GM19324 (cell line): ENCODE measurements at regions not wholly inside any gene's neighbourhood (a gene's known extent, or its start where the extent isn't known, plus 50 kb on each side); places are given as distances from the start of the nearest gene placed in this dataset.

Experiments used
- ATAC-seq: cut with Tn5 transposase; IDR thresholded peaks from one replicate; pipeline ENCODE4 v1.9.1; 2021; ENCODE audit warnings: mild to moderate bottlenecking, moderate library complexity; ENCODE audit not compliant: unreplicated experiment, low FRiP score

DNA sequence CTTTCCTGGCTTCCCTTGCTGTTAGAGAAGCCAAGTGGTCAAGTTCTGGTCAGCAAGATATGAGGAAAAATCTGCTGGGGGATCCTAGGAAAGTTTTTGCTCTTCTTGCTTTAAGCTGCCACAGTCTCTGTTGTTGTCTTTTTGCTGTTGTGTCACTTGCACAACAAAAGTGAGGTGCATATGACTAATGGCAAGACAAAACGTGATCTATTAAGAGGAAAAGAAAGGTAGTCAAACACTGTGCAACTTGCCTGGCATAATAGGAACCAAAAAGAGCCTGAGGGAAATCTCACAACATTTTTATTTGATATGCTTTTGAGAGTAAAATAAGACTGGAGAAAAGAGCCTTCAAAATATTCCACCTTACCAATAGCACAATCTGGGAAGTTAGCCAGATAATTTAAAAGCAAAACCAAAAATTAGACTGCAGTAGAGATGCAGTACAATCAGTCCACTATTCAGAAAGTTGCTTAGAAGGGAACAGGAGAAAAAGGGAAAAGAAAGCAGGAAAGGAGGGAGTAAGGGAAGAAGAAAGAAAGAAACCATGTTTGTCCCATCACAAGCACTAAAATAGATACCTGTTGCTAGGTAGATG, 110.0 kb upstream of the SLC4A7 start:
- ATAC-seq, result no peak

DNA sequence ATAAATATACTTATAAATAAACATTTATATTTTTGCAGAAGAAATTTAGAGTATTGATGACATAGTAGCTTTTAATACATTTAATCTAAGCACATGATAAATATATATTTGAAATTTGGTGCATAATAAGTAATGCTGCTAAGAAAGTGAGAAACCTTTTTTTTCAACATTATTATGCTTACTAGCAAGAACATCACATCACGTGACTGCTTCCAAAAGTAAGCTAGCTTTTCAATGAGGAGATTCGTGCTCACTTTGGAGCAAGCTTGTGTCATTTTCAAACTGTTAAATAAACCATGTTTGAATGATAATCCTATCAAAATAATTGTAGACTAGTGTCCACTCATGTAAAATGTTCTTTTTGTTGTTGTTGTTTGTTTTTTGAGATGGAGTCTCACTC, 109.0 kb upstream of the SLC4A7 start:
- no peak for ATAC-seq

DNA sequence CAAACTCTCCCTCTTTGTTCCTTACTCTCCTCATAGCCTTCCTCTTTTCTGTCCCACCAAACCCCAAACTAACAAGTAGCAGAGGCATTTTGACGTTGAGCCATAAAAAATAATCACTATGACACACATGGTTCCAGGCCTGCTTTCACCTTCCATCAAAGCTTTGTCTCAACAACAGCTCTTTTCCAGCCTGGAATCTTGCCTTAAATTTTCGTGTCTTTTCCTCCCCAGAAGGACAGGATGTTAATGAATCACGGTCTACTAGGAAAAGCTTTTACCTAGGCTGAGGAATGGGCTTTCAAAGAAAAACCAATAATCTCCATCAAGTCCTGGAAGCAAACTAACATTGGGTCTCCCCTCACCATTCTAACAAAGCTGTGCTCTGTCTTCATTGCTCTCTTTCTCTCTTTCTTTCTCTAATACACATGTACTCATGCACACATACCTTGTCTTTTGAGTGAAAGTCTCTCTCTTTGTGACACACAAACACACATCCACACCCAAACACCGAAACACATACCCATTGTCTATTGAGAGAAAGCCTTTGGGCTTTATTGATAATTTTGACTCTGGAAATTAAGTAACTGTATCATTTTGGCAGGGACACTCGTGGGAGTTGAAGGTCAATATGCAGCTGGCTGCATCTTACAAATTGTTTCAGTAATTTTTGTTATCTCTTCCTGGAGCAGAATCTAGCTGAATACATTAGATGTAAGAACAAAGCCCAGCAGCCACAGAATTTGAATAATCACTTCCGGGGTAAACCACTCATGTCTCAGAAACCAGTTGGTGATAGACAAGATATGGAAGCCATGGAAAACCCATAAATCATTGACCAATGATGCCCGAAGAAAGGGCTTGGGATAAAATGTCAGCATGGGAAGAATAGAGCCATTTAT, 107.4 kb upstream of the SLC4A7 start:
- peak; percentile 55 for ATAC-seq

DNA sequence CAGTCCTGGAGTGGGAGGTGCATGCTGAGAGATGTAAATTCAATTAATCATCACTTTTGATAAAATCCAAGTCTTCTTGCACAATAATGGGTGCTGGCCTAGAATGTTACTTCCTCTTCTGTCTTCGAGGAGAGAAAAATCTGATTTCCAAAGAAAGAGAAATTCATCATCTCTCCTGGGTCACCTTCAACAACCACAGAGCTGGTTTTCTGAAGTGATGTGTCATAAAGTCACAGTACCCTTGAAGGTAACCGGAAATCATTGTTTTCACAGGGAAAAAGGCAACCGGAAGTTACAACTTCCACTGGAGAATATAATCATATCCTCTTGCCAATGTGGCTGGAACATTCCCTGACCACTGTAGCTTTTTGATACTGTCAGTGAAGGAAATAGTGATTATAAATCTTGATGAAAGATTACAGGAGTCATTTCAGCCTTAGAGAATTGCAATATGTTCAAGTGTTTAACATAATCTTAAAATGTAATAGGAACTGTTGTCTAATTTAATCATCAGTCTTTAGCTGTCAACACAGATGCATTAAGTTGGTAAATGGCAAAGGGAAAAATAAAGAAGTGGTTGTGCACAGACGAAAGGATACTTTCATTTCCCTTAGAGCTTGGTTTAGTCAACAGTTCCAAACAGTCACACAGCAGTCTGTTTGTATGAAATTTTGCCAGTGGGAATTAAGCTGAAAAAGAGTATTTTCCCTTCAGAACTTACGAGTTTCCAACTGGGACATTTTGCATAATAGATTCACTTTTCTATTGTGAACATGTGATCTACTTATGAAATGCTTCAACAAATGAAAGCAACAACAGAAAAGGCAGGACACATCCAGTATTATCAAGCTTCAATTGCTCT, 106.5 kb upstream of the SLC4A7 start:
- ATAC-seq, result no peak

DNA sequence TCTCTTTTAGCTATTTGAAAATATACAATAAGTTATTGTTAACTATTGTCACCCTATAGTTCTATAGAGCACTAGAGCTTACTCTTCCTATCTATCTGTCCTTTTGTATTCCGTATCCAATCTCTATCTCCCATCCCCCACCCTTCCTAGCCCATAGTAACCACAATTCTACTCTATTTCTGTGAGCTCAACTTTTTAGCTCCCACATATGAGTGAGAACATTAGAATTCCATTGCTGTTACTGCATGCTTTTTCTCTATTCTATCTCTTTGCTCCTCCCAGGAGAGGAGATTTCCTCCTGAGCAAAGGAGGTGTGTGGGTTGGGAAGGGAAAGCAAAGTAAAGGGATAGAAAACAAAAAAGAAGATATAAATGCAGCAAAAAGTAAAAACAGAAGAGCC, 105.6 kb upstream of the SLC4A7 start:
- no peak for ATAC-seq

- no peak for ATAC-seq
Observed at GRCh38 chr3:27585429-27585828, 101.2 kb upstream of the SLC4A7 start.

GRCh38 chr3:27584874-27585273, 100.7 kb upstream of the SLC4A7 start:
- no peak for ATAC-seq

DNA sequence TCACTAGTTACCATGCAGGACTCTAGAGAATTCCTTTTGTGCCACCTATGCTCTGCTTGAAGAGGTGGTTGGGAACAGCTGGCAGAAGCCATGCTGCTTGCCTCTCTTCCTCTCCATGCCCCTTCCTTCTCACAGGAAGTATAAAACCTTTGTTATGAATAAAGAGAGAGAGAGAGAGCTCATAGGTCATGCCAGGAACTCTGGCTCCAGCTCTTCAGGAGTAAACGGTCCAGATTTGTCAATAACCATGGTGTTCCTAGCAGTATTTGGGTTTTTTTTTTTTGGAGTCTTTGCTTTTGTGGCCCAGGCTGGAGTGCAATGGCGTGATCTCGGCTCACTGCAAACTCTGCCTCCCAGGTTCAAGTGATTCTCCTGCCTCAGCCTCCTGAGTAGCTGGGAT, 97.7 kb upstream of the SLC4A7 start:
- ATAC-seq, result no peak

GRCh38 chr3:27578032-27578431, 93.8 kb upstream of the SLC4A7 start:
- no peak for ATAC-seq

DNA sequence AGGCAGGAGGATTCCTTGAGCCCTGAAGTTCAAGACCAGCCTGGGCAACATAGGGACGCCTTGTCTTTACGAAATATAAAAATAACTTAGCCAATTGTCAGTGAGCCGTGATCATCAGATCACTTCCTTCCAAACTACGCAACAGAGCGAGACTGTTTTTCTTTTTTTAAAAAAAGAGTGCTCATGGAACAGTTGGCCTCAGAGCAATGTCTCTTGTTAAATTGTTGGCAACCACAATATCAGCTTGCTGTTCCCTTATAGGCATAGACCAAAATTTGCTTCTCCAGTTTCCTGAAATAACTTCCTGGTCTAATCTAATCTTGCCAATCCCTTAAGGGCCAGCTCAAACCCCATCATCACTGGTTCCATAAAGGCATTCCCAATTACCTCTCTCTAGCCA, 93.3 kb upstream of the SLC4A7 start:
- no peak for ATAC-seq

DNA sequence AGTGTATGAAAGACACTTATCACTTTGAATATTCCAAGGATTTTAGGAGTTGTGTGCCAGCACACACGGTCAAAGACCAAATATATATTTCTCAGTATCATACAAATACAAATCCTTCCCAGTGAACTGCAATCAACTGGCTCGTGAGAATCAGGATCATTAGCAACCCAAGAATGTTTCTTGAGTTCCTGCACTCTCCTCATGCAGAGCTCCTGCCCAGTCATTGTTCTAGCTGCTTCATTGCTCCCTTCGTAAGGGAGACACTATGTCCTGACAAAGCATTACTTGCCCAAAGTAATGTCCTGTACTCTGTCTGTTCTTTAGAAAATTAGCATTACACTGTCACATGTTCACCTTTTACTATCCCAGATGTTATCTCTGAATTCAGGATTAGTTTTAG, 92.0 kb upstream of the SLC4A7 start:
- ATAC-seq, result no peak

DNA sequence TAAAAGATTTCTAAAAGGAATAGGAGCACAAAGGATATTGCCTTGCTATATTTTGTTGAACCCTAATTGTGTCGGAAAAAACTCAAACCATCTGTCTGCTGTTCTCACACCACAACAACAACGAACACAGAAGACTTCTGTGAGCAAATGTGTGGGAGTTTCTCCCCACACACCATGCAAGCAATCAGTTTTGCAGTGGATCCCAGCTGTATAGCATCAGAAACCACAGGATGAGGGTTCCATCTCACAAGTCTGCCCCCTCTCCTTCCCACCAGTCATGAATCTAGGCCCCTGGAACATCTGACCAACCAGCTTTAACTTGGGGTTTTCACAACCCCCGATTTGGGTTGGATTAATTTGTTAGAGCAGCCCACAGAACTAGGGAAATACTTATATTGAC, 91.3 kb upstream of the SLC4A7 start:
- no peak for ATAC-seq

GRCh38 chr3:27574438-27574795, 90.2 kb upstream of the SLC4A7 start:
- no peak for ATAC-seq

DNA sequence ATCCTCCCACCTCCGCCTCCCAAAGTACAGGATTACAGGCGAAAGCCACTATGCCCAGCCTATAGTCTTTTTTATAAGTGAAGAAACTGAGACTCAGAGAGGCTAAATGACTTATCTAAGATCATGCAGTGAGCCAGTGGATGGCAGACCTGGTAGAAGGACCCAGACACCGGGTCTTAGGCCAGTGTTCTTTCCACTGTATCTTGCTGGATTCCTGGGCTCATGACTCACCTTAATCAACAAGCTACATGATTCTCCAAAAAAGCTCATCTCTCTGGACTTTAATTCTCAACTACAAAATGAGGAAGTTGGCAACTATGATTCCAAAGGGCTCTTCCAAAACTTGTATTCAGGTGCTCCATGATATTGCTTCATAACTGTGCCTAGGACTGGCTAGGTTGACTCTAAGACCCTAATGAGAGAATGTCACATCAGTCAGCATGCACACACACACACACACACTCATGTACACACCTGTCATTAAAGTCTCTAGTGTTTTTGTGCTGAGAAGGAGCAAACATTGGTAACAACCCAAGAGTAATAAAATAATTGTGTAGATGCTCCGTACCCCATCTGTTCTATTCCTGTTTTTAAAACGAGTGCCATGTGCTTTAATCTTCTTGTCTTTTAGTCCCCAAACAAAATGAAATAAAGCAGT, 89.7 kb upstream of the SLC4A7 start:
- no peak for ATAC-seq

- no peak for ATAC-seq
Observed at GRCh38 chr3:27573138-27573537, 89.0 kb upstream of the SLC4A7 start.

GRCh38 chr3:27571345-27571744, 87.2 kb upstream of the SLC4A7 start:
- ATAC-seq, result no peak

- ATAC-seq, result no peak
Observed at GRCh38 chr3:27570421-27571106, 86.4 kb upstream of the SLC4A7 start.

DNA sequence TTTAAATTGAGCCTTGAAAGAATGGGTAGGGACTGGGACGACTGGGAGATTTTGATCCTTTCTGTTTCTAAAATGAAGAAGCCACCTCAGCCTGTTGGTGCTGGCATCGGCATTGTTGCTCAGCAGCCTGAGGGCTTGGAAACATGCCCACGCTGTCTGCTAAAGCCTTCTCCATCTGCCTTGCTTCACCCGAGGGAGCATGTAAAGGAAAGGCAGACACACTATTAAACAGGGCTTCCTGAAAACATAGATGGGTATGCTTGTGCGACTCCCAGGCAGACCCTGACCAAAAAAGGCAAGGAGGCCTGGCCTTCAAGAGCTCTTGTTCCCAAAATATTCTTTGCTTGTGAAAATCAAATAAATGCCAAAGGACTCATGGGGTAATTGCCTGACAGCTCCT, 84.2 kb upstream of the SLC4A7 start:
- ATAC-seq, result no peak

DNA sequence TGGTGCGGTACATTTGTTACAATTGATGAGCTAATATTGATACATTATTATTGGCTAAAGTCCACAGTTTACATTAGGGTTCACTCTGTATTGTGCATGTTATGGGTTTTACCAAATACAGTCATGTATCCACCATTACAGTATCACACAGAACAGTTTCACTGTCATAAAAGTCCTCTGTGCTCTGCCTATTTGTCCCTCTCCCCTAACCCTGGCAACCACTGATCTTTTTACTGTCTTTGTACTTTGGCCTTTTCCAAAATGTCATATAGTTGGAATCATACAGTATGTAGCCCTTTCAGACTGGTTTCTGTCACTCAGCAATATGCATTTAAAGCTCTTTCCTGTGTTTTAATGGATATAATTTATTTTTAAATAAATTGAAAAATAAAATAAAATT, 83.1 kb upstream of the SLC4A7 start:
- no peak for ATAC-seq

DNA sequence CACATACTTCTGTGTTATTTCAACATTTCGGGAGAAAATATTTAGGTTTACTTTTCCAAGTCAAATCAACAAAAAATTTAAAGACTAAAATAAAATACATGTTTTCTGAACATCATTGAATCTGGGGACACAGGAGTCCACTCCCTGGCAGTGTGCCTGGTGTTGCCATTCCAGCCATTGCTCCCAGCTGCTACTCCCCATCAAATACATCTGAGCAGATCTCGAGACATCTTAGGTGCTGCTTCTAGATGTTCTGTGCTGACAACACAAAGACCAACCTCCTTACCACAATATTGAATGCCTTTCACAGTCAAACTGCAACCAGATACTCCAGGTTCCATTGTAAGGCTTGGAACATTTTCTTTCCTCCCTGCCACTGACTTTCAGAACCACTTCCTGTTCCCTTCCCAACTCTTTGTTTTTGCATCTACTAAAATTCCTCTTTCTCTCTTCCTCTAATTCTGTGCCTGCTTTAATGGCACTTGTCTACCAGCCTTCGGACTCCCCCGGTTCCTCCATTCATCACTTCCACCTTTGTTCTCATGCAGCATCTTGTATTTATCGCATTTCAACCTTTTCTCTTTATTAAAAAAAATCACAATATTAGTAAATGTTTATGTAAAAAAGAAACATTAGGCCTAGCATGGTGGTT, 81.1 kb upstream of the SLC4A7 start:
- no peak for ATAC-seq
